ENCODE measurements at regions not wholly inside any gene's neighbourhood (a gene's known extent, or its start where the extent isn't known, plus 50 kb on each side); places are given as distances from the start of the nearest gene placed in this dataset.
A peak's percentile ranks its signal among the peaks of the same experiment; 100 is the strongest.

- DNase-seq = no peak
These were observed 245.4 kb downstream of the BUD13 start for GRCh38 chr11:116527180-116527991.

GRCh38 chr11:116525961-116526495, 246.8 kb downstream of the BUD13 start:
- DNase-seq = no peak

- no peak for DNase-seq
These were observed 253.3 kb downstream of the BUD13 start for GRCh38 chr11:116519499-116519898.

- no peak for DNase-seq
These were observed 254.6 kb downstream of the BUD13 start for GRCh38 chr11:116518141-116518540.

GRCh38 chr11:116517584-116517983, 255.2 kb downstream of the BUD13 start:
- no peak for DNase-seq

GRCh38 chr11:116517077-116517476, 255.7 kb downstream of the BUD13 start:
- DNase-seq = no peak

- no peak for DNase-seq
These were observed 257.1 kb downstream of the BUD13 start for GRCh38 chr11:116515664-116516184.

- DNase-seq = no peak
These were observed 258.9 kb downstream of the BUD13 start for GRCh38 chr11:116513894-116514293.

- DNase-seq = no peak
These were observed 259.4 kb downstream of the BUD13 start for GRCh38 chr11:116513278-116513823.

GRCh38 chr11:116512841-116513240, 259.9 kb downstream of the BUD13 start:
- DNase-seq = no peak

GRCh38 chr11:116511684-116512083, 261.1 kb downstream of the BUD13 start:
- DNase-seq = no peak

GRCh38 chr11:116510886-116511650, 261.7 kb downstream of the BUD13 start:
- no peak for DNase-seq

GRCh38 chr11:116510166-116510565, 262.6 kb downstream of the BUD13 start:
- no peak for DNase-seq

- no peak for DNase-seq
These were observed 263.2 kb downstream of the BUD13 start for GRCh38 chr11:116509551-116509950.

GRCh38 chr11:116507849-116508695, 264.7 kb downstream of the BUD13 start:
- DNase-seq = no peak

- DNase-seq = no peak
These were observed 265.8 kb downstream of the BUD13 start for GRCh38 chr11:116507016-116507415.

GRCh38 chr11:116506263-116506825, 266.4 kb downstream of the BUD13 start:
- no peak for DNase-seq

GRCh38 chr11:116505298-116506262, 267.2 kb downstream of the BUD13 start:
- DNase-seq = peak; percentile 22

- no peak for DNase-seq
These were observed 268.1 kb downstream of the BUD13 start for GRCh38 chr11:116504541-116505297.
